PFSK-1 (cell line): ENCODE measurements at regions not wholly inside any gene's neighbourhood (a gene's known extent, or its start where the extent isn't known, plus 50 kb on each side); places are given as distances from the start of the nearest gene placed in this dataset.

ENCODE experiments used
- POLR2AphosphoS5 ChIP-seq: IDR thresholded peaks from 2 replicates; pipeline ENCODE4 v1.6.1; 2012; ENCODE audit warnings: low read depth, mild to moderate bottlenecking, control low read depth, low read length, moderate library complexity
- TAF1 ChIP-seq: IDR thresholded peaks from 2 replicates; pipeline ENCODE4 v1.6.1; 2012; ENCODE audit warnings: low read length, control low read depth, borderline replicate concordance; ENCODE audit not compliant: insufficient read depth

DNA sequence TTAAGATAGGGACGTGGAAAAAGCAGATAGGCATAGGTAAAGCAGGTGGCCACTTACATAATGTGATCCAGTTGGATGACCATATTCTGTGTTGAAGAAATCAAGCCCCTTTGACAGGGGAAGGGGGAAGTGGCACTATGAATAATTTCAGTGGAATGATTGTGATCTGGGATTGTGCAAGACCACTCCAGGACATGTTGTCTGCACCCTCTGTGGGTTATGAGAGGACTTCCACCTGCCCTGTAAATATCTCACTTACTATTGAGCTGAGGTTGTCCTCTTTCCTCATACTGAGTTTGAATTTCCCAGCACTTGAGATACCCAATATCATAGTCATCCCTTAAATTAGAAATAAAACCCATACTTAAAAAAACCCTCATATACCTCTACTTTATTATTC, 220.7 kb downstream of the IRS1 start:
- TF ChIP-seq POLR2AphosphoS5 (no peak), TAF1 (no peak)
